SIG-M5 (cell line): ENCODE measurements at regions not wholly inside any gene's neighbourhood (a gene's known extent, or its start where the extent isn't known, plus 50 kb on each side); places are given as distances from the start of the nearest gene placed in this dataset.

Experiments used
- DNase-seq: peaks from one replicate; lab custom pipeline; 2025; lab: John Stamatoyannopoulos, UW

- DNase-seq: no peak
Observed at GRCh38 chr2:8046849-8047248, 635.0 kb upstream of the ID2 start.

- no peak for DNase-seq
Observed at GRCh38 chr2:8049176-8049575, 632.7 kb upstream of the ID2 start.

DNA sequence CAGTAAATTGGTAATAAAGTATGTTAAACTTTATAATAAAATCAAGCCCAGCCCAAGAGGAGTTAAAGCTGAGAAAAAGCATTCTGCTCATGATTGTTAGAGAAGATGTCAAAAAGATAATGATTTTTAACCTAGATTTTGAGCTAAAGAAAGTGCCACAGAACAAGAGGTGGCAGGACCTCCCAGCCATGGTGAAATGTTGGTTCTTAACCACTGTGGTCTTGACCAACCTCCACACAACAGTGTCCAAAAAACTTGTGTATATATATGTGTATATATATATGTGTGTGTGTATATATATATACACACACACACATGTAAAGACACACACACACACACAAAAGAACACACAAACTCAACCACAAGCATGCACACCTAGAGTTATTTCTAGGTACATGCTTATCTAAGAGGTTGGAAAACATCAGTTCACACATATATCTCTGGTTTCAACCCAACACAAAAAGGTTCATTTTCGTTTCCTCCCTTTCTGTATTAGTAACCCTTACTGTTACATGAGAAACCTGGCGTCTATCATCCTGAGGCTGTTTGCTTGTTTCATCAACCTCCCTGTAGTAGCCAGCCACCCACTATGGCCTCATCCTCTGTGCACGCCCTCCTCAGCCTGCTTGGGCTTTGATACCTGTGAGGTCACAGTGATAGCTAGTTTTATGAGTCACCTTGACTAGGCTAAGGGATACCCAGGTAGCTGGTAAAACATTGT is 631.8 kb upstream of the ID2 start:
- no peak for DNase-seq

- no peak for DNase-seq
Observed at GRCh38 chr2:8053216-8053615, 628.6 kb upstream of the ID2 start.

DNA sequence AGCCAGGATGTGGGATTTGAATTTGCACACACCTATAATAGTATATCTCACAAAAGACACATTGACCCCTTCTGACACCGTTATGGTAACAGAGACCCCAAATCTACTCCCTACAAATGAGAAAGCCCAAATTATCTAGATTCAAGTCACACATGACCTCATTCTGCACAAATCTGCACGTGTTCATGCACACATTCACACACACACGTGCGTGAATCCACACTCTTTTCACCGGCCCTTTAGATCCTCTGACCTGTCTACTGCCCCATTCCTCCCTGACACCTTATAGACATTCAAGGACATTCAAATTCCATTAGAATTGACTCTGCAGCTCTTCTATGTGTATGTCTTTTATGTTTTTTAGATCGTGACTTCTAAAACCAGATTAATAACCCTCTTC is 627.8 kb upstream of the ID2 start:
- DNase-seq: no peak

GRCh38 chr2:8058652-8059051 is 623.2 kb upstream of the ID2 start:
- no peak for DNase-seq

- no peak for DNase-seq
Observed at GRCh38 chr2:8059255-8059654, 622.6 kb upstream of the ID2 start.

DNA sequence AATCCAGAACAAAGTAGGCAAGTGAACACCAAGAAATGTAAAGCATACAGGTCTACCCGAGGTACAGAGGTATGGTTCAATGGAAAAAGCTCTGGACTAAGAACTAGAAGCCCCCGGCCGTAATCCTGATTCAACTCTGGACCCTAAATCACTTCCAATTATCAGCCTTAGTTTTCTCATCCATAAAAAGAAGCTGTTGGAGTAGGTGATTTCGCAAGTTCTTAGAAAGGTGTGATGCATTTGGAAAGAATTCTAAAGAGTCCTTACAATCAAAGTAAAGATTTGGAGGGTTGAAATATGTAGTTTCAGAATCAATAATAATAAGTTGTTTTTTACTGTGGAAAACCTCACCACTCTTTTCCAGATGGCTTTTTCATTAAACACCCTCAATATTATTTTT is 622.1 kb upstream of the ID2 start:
- no peak for DNase-seq

DNA sequence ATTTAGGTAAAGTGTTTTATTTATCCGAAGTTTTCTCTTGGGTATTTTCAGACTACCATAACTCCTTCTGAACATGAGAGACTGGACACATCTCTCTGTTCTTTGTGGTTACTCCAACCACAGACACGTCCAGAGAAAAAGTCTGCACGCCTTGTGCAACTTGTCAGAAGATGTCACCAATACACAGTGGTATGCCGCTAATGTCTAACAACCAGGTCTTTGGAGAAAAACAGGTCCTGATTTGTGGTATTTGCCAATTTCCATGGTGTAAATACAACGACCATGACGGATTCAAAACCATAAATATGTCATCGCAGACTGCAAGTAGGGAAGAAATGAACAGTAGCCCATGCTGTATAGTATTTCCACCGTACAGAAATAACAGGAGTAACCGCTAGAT is 620.6 kb upstream of the ID2 start:
- DNase-seq: no peak

- DNase-seq: no peak
Observed at GRCh38 chr2:8064603-8065002, 617.3 kb upstream of the ID2 start.

GRCh38 chr2:8065191-8065590 is 616.7 kb upstream of the ID2 start:
- no peak for DNase-seq

DNA sequence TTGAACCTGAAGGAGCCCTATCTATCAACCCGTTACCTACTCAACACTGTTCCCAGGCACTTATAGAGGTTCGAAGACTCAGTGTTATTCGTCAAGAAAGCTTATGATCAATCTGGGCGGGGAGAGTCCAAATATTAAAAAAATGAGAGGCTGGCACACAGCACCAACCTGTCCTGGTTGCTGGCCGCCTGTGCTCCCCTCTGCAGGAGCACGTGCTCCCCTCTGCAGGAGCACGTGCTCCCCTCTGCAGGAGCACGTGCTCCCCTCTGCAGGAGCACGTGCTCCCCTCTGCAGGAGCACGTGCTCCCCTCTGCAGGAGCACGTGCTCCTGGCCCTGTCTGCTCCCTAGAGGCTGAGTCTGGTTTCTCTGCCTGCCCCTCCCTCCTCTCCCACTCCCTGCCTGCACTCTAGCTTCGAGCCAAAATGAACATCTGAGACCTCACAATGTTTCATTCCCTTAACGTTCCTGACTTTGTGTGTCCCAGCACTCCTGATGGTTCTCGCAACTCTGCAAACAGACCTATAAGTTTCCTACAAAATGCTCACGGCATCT is 614.0 kb upstream of the ID2 start:
- DNase-seq: no peak

DNA sequence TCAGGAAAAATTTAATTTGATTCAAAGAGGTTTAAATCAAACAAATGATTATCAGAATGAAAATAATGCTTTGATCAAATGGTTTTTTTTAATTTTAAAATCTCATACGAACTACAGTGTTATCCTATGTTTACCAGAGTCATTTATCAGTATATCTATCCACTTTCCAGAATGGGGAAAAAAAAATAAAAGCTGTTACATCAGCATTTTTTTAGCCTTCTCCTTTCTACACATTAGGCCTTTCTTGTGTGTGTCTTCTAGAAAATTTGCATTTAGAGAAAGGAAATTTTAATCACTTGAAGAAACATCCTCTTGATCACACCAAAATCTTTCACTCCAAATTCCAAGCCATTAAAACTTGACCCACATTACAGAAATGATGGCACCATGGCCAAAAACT is 608.9 kb upstream of the ID2 start:
- DNase-seq: no peak

DNA sequence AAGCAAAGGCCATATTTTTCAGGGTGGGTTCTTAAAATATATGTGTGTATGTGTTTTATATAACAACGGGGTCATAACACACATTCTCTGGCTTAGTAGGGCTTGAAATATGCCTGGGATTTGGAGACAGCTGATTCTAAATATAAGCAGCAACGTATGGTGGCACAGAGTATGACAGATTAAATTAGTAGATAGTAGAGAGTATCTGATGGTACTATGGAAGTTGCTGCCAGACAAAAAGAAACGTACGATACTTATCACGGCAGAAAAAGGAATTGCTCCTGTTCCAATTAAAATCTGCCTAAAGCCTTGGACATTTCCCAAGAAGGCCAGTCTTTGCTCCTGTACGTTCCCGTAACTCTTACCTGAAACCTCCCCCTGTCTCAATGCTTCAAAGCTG is 607.9 kb upstream of the ID2 start:
- DNase-seq: no peak

- DNase-seq: no peak
Observed at GRCh38 chr2:8076448-8077342, 605.2 kb upstream of the ID2 start.

DNA sequence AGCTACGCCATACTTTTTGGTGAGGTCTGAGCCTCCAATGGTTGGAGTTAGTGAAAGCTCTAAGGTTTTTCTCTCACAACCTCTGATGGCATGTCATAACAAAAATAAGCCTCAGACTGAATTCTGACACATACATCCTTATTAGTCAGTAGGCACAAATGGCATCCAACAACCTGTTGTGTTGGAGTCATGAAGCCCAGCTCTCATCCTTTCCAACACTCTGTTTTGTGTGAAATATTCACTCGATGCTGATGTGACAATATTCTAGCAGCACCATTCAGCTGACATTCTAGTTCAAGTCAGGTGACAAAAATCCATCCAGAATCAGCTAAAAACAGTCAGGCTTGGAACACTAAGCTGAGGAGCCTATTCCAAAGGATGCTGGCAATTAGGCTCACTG is 603.2 kb upstream of the ID2 start:
- no peak for DNase-seq

DNA sequence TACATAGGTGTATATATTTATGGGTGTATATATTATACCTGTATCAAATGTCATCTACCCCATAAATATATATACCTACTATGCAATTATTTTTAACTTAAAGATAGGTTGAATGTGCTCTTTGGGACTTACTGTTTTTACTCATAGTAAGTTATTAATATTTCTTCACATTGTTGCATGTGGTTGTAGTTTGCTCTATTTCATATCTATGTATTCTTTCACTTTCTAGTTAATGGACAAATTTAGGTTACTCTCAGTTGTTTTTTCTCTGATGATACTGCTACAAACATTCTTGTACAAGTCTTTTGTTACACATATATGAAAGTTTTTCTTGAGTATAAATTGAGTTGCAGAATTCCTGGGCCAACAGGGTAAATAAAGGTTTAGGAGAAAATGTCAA is 601.8 kb upstream of the ID2 start:
- no peak for DNase-seq

- no peak for DNase-seq
Observed at GRCh38 chr2:8081130-8081529, 600.7 kb upstream of the ID2 start.

- DNase-seq: no peak
Observed at GRCh38 chr2:8082840-8083239, 599.0 kb upstream of the ID2 start.

GRCh38 chr2:8086357-8086756 is 595.5 kb upstream of the ID2 start:
- no peak for DNase-seq

GRCh38 chr2:8086796-8087479 is 594.9 kb upstream of the ID2 start:
- DNase-seq: no peak

GRCh38 chr2:8087480-8087840 is 594.4 kb upstream of the ID2 start:
- DNase-seq: no peak

GRCh38 chr2:8088810-8089209 is 593.0 kb upstream of the ID2 start:
- no peak for DNase-seq
